GM23338 (cell line): ENCODE measurements at regions not wholly inside any gene's neighbourhood (a gene's known extent, or its start where the extent isn't known, plus 50 kb on each side); places are given as distances from the start of the nearest gene placed in this dataset.

ENCODE experiments used
- ATAC-seq: fragments of 200-7000 bp; cut with Tn5 transposase; 3 replicates; pipeline ENCODE4 v1.9.1; 2020
- DNase-seq: peaks from one replicate; pipeline ENCODE4 v3.0.0-alpha.2; 2015; ENCODE audit warnings: low spot score
- H2AFZ ChIP-seq: fragments of 200-600 bp; sonication (generic); 2 replicates; pipeline ENCODE4 v1.8.0; 2016; ENCODE audit warnings: antibody characterized with exemption, mild to moderate bottlenecking, moderate library complexity
- H3F3A ChIP-seq: fragments of 200-600 bp; sonication (generic); replicated peaks from 2 replicates; pipeline ENCODE4 v1.8.0; 2017; ENCODE audit warnings: antibody characterized with exemption, mixed run types, low read depth
- H3K27ac ChIP-seq: fragments of 200-600 bp; sonication (generic); 2 replicates; pipeline ENCODE4 v1.6.1; 2016; ENCODE audit warnings: low read depth
- H3K27me3 ChIP-seq: fragments of 200-600 bp; sonication (generic); 2 replicates; pipeline ENCODE4 v1.8.0; 2016; ENCODE audit warnings: mild to moderate bottlenecking, mixed run types, moderate library complexity; ENCODE audit not compliant: insufficient read depth
- H3K36me3 ChIP-seq: fragments of 200-600 bp; sonication (generic); 2 replicates; pipeline ENCODE4 v1.8.0; 2016; ENCODE audit warnings: mild to moderate bottlenecking; ENCODE audit not compliant: insufficient read depth
- H3K4me1 ChIP-seq: fragments of 200-600 bp; sonication (generic); 2 replicates; pipeline ENCODE4 v1.8.0; 2016; ENCODE audit warnings: mild to moderate bottlenecking, moderate library complexity; ENCODE audit not compliant: insufficient read depth
- H3K4me2 ChIP-seq: fragments of 200-600 bp; sonication (generic); 2 replicates; pipeline ENCODE4 v1.7.1; 2017; ENCODE audit warnings: mixed run types
- H3K4me3 ChIP-seq: fragments of 200-600 bp; sonication (generic); 2 replicates; pipeline ENCODE4 v1.6.1; 2016; ENCODE audit warnings: mixed run types
- H3K79me2 ChIP-seq: fragments of 200-600 bp; sonication (generic); replicated peaks from 2 replicates; pipeline ENCODE4 v1.8.0; 2017; ENCODE audit warnings: mild to moderate bottlenecking; ENCODE audit not compliant: insufficient read depth
- H3K9me2 ChIP-seq: fragments of 200-600 bp; sonication (generic); 2 replicates; pipeline ENCODE4 v1.8.0; 2017; ENCODE audit not compliant: insufficient read depth
- H4K20me1 ChIP-seq: fragments of 200-600 bp; sonication (generic); replicated peaks from 2 replicates; pipeline ENCODE4 v1.8.0; 2017; ENCODE audit warnings: mild to moderate bottlenecking; ENCODE audit not compliant: insufficient read depth
- H3K27ac Mint-ChIP-seq: 2 replicates; pipeline ENCODE4 v1.8.0; 2020; ENCODE audit warnings: inconsistent platforms, mild to moderate bottlenecking, moderate library complexity, mixed read lengths
- H3K27me3 Mint-ChIP-seq: 3 replicates; pipeline ENCODE4 v1.8.0; 2022; ENCODE audit warnings: low read depth, mild to moderate bottlenecking, moderate library complexity, mixed read lengths, inconsistent platforms; ENCODE audit not compliant: insufficient read depth, poor library complexity
- H3K36me3 Mint-ChIP-seq: 3 replicates; pipeline ENCODE4 v1.8.0; 2021; ENCODE audit warnings: low read depth, mild to moderate bottlenecking, inconsistent platforms, moderate library complexity, mixed read lengths
- H3K4me1 Mint-ChIP-seq: 3 replicates; pipeline ENCODE4 v1.8.0; 2020; ENCODE audit warnings: mild to moderate bottlenecking, inconsistent platforms, mixed read lengths
- H3K4me3 Mint-ChIP-seq: 3 replicates; pipeline ENCODE4 v1.8.0; 2021; ENCODE audit warnings: moderate library complexity, mild to moderate bottlenecking, inconsistent platforms, mixed read lengths
- H3K9me3 Mint-ChIP-seq: 3 replicates; pipeline ENCODE4 v1.8.0; 2020; ENCODE audit warnings: moderate library complexity, mild to moderate bottlenecking, inconsistent platforms, mixed read lengths
- CREB1 ChIP-seq: fragments of 250-450 bp; sonication (Bioruptor Pico); IDR thresholded peaks from 2 replicates; pipeline ENCODE4 v1.5.0; 2020; ENCODE audit warnings: low read depth, mild to moderate bottlenecking, moderate library complexity
- CTCF ChIP-seq, 2 experiments: fragments of 200-600 bp in 1 of 2; sonication (generic) in 1 of 2; conservative IDR thresholded peaks; 2 replicates each; pipeline versions ENCODE4 v1.5.1 to v1.6.1; 2016 to 2017; ENCODE audit warnings: antibody characterized with exemption in 2 of 2, low read depth in 2 of 2, mild to moderate bottlenecking in 2 of 2, moderate library complexity in 1 of 2
- ETS1 ChIP-seq: IDR thresholded peaks from 2 replicates; pipeline ENCODE4 v1.6.1; 2016; ENCODE audit warnings: antibody characterized with exemption
- EZH2 ChIP-seq: fragments of 200-600 bp; sonication (generic); IDR thresholded peaks from one replicate; pipeline ENCODE4 v1.8.0; 2017; ENCODE audit warnings: antibody characterized with exemption, mild to moderate bottlenecking, low read depth; ENCODE audit not compliant: unreplicated experiment
- EZH2phosphoT487 ChIP-seq: fragments of 200-600 bp; sonication (generic); IDR thresholded peaks from one replicate; pipeline ENCODE4 v1.8.1; 2018; ENCODE audit warnings: antibody characterized with exemption; ENCODE audit not compliant: unreplicated experiment
- JUNB ChIP-seq: IDR thresholded peaks from one replicate; pipeline ENCODE4 v1.6.1; 2016; ENCODE audit warnings: antibody characterized with exemption; ENCODE audit not compliant: unreplicated experiment
- NANOG ChIP-seq: IDR thresholded peaks from 2 replicates; pipeline ENCODE4 v1.6.1; 2016; ENCODE audit warnings: antibody characterized with exemption, borderline replicate concordance
- POLR2AphosphoS5 ChIP-seq: IDR thresholded peaks from 2 replicates; pipeline ENCODE4 v1.6.1; 2016; ENCODE audit warnings: antibody characterized with exemption, low read depth
- REST ChIP-seq: IDR thresholded peaks from one replicate; pipeline ENCODE4 v1.6.1; 2018; ENCODE audit warnings: antibody characterized with exemption; ENCODE audit not compliant: unreplicated experiment
- STAT1 ChIP-seq: IDR thresholded peaks from one replicate; pipeline ENCODE4 v1.6.1; 2016; ENCODE audit warnings: antibody characterized with exemption; ENCODE audit not compliant: unreplicated experiment
- ZNF114 ChIP-seq: fragments of 250-450 bp; sonication (Bioruptor Pico); IDR thresholded peaks from 2 replicates; pipeline ENCODE4 v1.5.0; 2020; ENCODE audit warnings: mild to moderate bottlenecking, moderate library complexity
- ZNF331 ChIP-seq: fragments of 250-450 bp; sonication (Bioruptor Pico); IDR thresholded peaks from 2 replicates; pipeline ENCODE4 v1.5.0; 2020; ENCODE audit warnings: low read depth, mild to moderate bottlenecking, moderate library complexity
- ZNF462 ChIP-seq: fragments of 250-450 bp; sonication (Bioruptor Pico); IDR thresholded peaks from 2 replicates; pipeline ENCODE4 v1.5.0; 2020; ENCODE audit warnings: mild to moderate bottlenecking, moderate library complexity

GRCh38 chr14:22465201-22465840, 123.7 kb downstream of the DAD1 start:
- DNase-seq (no peak), ATAC-seq (no peak)
- Histone ChIP-seq H3K9me2 (no peaks in the 10 kb centered on the region), H4K20me1 (no peaks in the 10 kb centered on the region), H3K27ac (no peak overlapping the region), H3K79me2 (no peaks in the 10 kb centered on the region), H3K4me1 (no peaks in the 10 kb centered on the region), H3K36me3 (no peaks in the 10 kb centered on the region), H2AFZ (no peak overlapping the region), H3K4me2 (no peak overlapping the region), H3K27me3 (no peaks in the 10 kb centered on the region), H3F3A (no peaks in the 10 kb centered on the region), H3K4me3 (no peak overlapping the region)
- Mint-ChIP-seq H3K4me3 (no peak overlapping the region), H3K36me3 (no peaks in the 10 kb centered on the region), H3K9me3 (no peaks in the 10 kb centered on the region), H3K27ac (no peak overlapping the region), H3K4me1 (peaks cover 3% of the 10 kb centered on the region; the same call in 1 of the 3 replicates), H3K27me3 (peaks cover 3% of the 10 kb centered on the region)
- TF ChIP-seq REST, result no peak
- no peak for TF ChIP-seq ETS1
- TF ChIP-seq ZNF462 (CRISPR knock-in tag), result no peak
- TF ChIP-seq NANOG, result no peak
- TF ChIP-seq POLR2AphosphoS5, result no peak
- TF ChIP-seq JUNB, result no peak
- no peak for TF ChIP-seq EZH2
- no peak for TF ChIP-seq ZNF331 (CRISPR knock-in tag)
- TF ChIP-seq EZH2phosphoT487, result no peak
- no peak for TF ChIP-seq CREB1 (CRISPR knock-in tag)
- TF ChIP-seq STAT1, result no peak
- TF ChIP-seq ZNF114 (CRISPR knock-in tag), result no peak
- TF ChIP-seq CTCF (conservative IDR thresholded peaks at IDR 0.05; ENCODE audit: low read depth in 2 of 2), result no peak
